ENCODE measurements at regions not wholly inside any gene's neighbourhood (a gene's known extent, or its start where the extent isn't known, plus 50 kb on each side); places are given as distances from the start of the nearest gene placed in this dataset.

DNA sequence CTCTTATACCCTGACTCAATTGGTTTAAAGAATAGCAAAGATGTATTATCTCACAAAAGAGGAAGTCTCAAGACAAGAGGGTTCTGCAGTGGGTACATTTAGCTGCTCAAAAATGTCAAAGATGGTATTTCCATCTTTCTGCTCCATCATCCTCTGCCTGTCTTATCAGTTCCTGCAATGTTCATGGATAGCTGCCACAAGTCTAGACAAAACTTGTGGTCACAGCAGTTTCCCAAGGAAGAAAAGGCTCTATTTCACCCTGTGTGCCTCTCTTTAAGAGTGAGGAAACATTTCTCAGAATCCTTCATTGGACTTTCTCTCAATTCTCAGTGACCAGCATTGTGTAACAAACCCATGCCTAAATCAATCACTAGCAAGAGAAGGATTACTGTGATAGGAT, 634.2 kb upstream of the AUTS2 start:
- DNase-seq (no peak), ATAC-seq (ENCODE audit: low FRiP score in 2 of 2) (peak in 1 of 2 donors; percentile 62)
- Histone ChIP-seq H3K27me3 (no peaks in the 10 kb centered on the region), H3K36me3 (no peaks in the 10 kb centered on the region), H3K27ac (no peak overlapping the region), H3K4me3 (no peak overlapping the region), H3K9me3 (peaks cover 0 to 4% (median 0%) of the 10 kb centered on the region in 4 donors), H3K4me1 (no peaks in the 10 kb centered on the region)
- TF ChIP-seq EP300 (IDR thresholded peaks at IDR 0.05): no peak
- no peak for TF ChIP-seq POLR2AphosphoS5 (IDR thresholded peaks at IDR 0.05)
- TF ChIP-seq POLR2A (IDR thresholded peaks at IDR 0.05): no peak
- TF ChIP-seq, protein P1, sequence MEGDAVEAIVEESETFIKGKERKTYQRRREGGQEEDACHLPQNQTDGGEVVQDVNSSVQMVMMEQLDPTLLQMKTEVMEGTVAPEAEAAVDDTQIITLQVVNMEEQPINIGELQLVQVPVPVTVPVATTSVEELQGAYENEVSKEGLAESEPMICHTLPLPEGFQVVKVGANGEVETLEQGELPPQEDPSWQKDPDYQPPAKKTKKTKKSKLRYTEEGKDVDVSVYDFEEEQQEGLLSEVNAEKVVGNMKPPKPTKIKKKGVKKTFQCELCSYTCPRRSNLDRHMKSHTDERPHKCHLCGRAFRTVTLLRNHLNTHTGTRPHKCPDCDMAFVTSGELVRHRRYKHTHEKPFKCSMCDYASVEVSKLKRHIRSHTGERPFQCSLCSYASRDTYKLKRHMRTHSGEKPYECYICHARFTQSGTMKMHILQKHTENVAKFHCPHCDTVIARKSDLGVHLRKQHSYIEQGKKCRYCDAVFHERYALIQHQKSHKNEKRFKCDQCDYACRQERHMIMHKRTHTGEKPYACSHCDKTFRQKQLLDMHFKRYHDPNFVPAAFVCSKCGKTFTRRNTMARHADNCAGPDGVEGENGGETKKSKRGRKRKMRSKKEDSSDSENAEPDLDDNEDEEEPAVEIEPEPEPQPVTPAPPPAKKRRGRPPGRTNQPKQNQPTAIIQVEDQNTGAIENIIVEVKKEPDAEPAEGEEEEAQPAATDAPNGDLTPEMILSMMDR (IDR thresholded peaks at IDR 0.05): no peak

DNA sequence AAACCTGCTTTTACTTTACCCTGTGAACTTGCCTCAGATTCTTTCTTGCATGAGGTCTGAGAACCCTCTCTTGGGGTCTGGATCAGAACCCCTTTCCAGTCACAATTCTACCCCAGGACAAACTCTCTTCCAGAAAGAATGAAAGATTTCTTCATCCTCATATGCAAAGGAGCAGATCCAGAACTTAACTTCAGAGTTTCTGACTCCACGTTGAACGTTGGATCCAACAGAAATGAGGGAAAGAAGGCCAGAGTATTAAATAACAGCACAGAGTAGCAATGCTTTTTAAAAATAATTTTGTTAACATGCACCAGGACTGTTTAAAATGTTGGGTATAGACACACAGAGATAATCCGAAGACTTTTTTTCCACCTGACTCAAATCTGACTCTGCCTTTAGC, 632.9 kb upstream of the AUTS2 start:
- ATAC-seq (ENCODE audit: low FRiP score in 2 of 2) (no peak), DNase-seq (no peak)
- TF ChIP-seq, protein P1 (IDR thresholded peaks at IDR 0.05): no peak
- H3K9me3 ChIP-seq: peaks cover 0 to 4% (median 0%) of the 10 kb centered on the region in 4 donors
- no peaks in the 10 kb centered on the region for H3K4me1 ChIP-seq
- H3K36me3 ChIP-seq: no peaks in the 10 kb centered on the region
- 90 to 94% methylated on average over 3 of the region's 3 CpGs for WGBS, 2 donors
- no peak overlapping the region for H3K4me3 ChIP-seq
- H3K27ac ChIP-seq: no peak overlapping the region
- no peaks in the 10 kb centered on the region for H3K27me3 ChIP-seq

DNA sequence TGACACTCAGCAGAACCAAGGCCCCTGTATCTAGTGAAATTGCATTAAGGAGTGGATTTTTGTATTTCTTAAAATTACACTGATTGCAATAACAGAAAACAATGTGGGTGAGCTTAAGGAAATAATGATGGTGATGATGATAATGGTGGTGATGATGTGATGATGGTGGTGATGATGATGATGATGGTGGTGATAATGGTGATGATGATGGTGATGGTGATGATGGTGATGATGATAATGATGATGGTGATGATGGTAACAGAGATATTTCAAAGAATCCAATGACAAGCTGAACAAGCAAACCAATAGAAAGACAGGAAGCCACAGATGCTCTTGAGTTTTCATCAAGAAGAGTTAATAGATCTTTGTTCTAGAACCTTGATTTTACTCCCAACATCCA, 630.7 kb upstream of the AUTS2 start:
- peaks cover 0 to 1% (median 0%) of the 10 kb centered on the region in 4 donors for H3K9me3 ChIP-seq
- ATAC-seq (ENCODE audit: low FRiP score in 2 of 2) (no peak), DNase-seq (no peak)
- H3K4me3 ChIP-seq: no peak overlapping the region
- no peaks in the 10 kb centered on the region for H3K27me3 ChIP-seq
- H3K4me1 ChIP-seq: no peaks in the 10 kb centered on the region
- no peak overlapping the region for H3K27ac ChIP-seq
- H3K36me3 ChIP-seq: no peaks in the 10 kb centered on the region
- no peak for TF ChIP-seq POLR2AphosphoS5 (IDR thresholded peaks at IDR 0.05)

DNA sequence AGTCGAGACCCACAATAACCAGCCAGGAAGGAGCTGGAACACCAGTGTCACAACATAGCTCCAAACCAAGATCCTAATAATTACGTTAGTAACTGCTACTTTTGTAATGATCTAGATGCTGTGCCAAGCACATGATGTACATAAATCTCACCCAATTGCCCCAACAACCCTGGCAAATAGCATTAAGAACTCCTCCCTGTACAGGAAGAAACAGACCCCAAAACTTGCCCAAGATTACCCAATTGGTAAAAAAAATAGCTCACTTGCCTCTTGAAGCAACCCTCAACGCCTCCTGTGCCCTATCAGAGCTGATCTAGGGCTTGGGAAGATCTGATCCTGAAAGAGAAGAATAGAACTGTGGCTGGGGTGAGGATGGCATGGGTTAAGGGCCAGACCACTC, 628.7 kb upstream of the AUTS2 start:
- H3K4me1 ChIP-seq: no peaks in the 10 kb centered on the region
- no peak overlapping the region for H3K27ac ChIP-seq
- 80 to 82% methylated on average over 3 of the region's 3 CpGs for WGBS, 2 donors
- TF ChIP-seq POLR2AphosphoS5 (IDR thresholded peaks at IDR 0.05) (no peak), POLR2A (IDR thresholded peaks at IDR 0.05) (no peak), EP300 (IDR thresholded peaks at IDR 0.05) (no peak)
- TF ChIP-seq, protein P1 (IDR thresholded peaks at IDR 0.05): no peak
- no peak for ATAC-seq (ENCODE audit: low FRiP score in 2 of 2)
- no peak overlapping the region for H3K4me3 ChIP-seq
- no peaks in the 10 kb centered on the region for H3K27me3 ChIP-seq
- H3K9me3 ChIP-seq: no peaks in the 10 kb centered on the region
- DNase-seq: no peak
- H3K36me3 ChIP-seq: no peaks in the 10 kb centered on the region

DNA sequence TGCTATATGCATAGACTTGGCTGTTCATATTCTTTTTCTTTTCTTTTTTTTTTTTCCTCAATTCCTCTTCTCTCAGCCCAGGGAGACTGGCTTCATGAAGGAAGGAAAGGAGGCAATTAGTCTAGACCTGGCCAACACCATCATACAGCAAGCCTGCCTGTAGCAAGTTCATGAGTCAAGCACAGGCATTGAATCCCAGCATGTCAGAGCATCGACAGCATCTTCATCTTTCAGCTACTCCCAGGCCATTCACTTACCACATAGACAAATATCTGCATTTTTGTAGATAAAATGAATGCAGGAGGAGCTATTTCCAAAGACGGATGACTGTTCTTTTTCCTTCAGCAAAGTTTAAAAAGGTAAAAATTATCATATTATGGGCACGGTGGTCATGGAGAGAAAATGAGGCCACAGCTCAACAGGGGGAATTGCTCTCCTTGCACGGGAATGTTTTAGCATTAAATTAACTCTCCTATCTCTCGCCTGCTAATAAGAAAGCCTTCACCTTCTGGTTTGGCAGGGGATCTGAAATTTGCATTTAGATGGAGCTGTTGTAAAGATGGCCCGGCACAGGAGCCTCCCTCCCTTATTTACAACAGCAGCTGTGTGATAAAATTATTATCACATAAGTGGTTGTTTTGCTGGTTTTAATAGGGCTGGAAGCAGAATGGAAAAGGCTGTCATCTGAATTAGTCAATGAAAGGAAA, 626.5 kb upstream of the AUTS2 start:
- ATAC-seq (ENCODE audit: low FRiP score in 2 of 2): no peak
- H3K27me3 ChIP-seq: no peaks in the 10 kb centered on the region
- no peak for DNase-seq
- no peaks in the 10 kb centered on the region for H3K4me1 ChIP-seq
- TF ChIP-seq, protein P1 (IDR thresholded peaks at IDR 0.05): no peak
- TF ChIP-seq EP300 (IDR thresholded peaks at IDR 0.05) (no peak), POLR2AphosphoS5 (IDR thresholded peaks at IDR 0.05) (no peak), POLR2A (IDR thresholded peaks at IDR 0.05) (no peak)
- no peaks in the 10 kb centered on the region for H3K36me3 ChIP-seq
- no peak overlapping the region for H3K4me3 ChIP-seq
- H3K27ac ChIP-seq: no peak overlapping the region
- H3K9me3 ChIP-seq: no peaks in the 10 kb centered on the region
- 58 to 74% methylated on average over 6 of the region's 6 CpGs for WGBS, 2 donors
